Mucosa of gallbladder (tissue), 1 donor: ENCODE measurements at regions not wholly inside any gene's neighbourhood (a gene's known extent, or its start where the extent isn't known, plus 50 kb on each side); places are given as distances from the start of the nearest gene placed in this dataset.

Experiments used
- DNase-seq: peaks from one replicate; pipeline ENCODE4 v3.0.0-alpha.2; 2020; ENCODE audit warnings: low spot score
- donor health status: DM: no; HTN: no; CAD: no.

- DNase-seq, result no peak
Measured at GRCh38 chr12:132439333-132439904, 50.5 kb upstream of the FBRSL1 start.

- DNase-seq, result no peak
Measured at GRCh38 chr12:132438726-132439125, 51.2 kb upstream of the FBRSL1 start.

- DNase-seq, result no peak
Measured at GRCh38 chr12:132437943-132438700, 51.8 kb upstream of the FBRSL1 start.

- DNase-seq, result no peak
Measured at GRCh38 chr12:132437252-132437932, 52.6 kb upstream of the FBRSL1 start.

- DNase-seq, result no peak
Measured at GRCh38 chr12:132436791-132437251, 53.1 kb upstream of the FBRSL1 start.

GRCh38 chr12:132435486-132436187 is 54.3 kb upstream of the FBRSL1 start:
- no peak for DNase-seq

DNA sequence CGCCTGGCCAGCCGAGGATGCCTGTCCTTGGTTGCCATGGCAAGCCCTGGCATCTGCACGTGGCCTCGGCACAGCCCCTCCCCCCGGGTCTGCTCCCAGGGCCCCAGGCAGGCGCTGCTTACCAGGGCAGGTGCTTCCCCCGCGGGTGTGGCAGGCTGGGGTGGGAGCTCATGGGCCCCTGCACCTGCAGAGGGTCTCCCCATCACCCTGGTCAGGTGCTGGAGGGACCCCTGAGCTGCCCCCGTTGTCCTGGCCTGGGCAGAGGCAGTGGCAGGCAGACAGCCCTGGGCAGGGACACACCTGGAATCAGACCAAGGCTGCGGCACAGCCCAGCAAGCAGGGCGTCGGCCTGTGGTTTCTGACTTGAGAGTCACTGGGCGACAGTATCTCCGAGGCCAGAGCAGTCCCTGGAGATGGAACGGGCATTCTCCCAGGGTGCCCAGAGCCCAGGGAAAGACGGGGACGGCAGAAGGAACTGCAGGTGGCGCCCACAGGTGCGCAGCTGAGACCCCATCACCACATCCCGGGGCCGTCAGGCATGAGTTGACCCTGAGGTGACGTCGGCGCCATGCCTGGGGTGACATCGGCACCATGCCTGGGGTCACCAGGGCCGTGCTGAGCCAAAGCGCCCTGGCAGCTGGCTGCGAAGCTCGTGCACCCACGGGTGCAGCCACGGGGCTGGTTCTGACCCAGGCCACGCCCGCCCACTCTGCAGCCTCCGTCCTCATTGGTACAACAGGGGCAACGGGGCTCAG is 56.1 kb upstream of the FBRSL1 start:
- DNase-seq, result no peak

- DNase-seq, result no peak
Measured at GRCh38 chr12:132432721-132433577, 57.0 kb upstream of the FBRSL1 start.

GRCh38 chr12:132432126-132432705 is 57.7 kb upstream of the FBRSL1 start:
- no peak for DNase-seq

- no peak for DNase-seq
Measured at GRCh38 chr12:132430838-132431774, 58.8 kb upstream of the FBRSL1 start.

GRCh38 chr12:132429946-132430643 is 59.9 kb upstream of the FBRSL1 start:
- DNase-seq, result peak; percentile 54

GRCh38 chr12:132429602-132429945 is 60.4 kb upstream of the FBRSL1 start:
- DNase-seq, result peak; percentile 24

DNA sequence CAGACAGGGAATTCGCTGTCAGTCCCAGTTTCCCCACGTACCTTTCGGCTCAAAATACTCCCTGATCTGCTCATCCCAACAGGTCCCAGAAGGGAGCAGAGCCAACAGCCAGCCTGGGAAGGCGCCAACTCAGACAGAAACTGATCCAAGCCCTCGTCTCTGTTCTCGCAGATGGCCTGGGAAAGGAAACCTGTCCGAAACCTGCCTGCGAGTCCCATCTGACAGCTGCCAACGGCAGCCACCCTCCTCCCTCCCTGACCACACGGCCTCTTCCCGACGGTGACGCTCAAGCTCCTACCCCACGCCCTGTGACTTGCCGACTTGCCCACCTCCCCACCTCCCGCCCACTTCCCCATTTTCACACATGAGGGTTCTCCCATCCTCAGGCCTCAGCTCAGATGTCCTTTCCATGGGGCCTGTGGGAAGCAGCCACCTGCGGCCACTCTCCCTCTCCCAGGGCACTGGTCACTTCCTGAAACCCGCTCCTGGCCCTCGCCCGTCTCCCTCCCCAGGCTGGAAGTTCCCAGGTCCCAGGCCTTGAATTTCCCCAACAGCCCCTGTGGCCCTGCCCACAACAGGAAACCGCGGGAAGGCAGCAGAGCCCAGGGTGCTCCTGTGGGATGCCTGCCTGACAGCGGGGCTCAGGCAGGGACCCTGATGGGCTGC is 60.9 kb upstream of the FBRSL1 start:
- no peak for DNase-seq

DNA sequence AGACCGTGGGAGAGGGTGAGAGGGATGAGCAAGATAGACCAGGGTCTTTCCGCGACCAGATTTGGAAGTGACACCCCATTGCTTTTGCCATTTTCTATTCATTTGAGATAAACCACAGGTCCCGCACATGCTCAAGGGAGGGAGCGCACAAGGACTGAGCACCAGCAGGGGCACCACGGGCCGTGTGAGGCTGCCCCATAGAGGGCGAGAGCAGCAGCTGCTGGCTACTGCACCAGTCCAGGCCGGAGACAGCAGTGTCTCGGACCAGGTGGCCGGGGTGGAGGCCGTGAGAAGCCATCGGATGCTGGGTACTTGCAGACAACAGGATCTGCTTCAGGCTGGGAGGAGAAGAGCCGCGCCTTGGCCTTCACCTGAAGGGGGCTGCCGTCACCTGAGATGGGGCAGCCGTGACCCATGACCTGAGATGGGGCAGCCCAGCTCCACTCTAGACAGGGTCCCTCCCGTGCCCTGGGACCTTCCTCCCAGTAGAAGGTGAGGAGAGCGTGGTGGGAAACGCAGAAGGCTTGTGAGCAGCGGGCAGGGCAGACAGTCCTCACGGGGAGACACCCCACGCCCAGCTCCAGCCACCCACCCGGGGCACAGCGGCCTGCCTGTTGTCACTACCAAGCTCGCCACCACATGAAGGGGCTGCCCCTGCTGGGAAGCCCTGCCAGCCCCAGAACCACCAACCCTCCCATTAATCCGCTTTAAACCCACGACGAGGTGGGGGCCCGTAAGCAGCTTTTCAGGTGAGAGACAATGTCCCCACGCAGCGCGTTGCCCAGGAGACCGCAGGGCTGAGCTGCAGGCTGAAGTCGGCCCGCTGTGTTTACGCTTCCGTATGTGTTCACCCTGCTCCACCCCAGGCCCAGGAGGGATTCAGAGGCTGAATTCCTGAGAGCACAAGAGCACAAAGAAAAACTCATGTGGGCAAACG is 61.7 kb upstream of the FBRSL1 start:
- no peak for DNase-seq

GRCh38 chr12:132427174-132427768 is 62.7 kb upstream of the FBRSL1 start:
- DNase-seq, result no peak
